PC-9 (cell line): ENCODE measurements at regions not wholly inside any gene's neighbourhood (a gene's known extent, or its start where the extent isn't known, plus 50 kb on each side); places are given as distances from the start of the nearest gene placed in this dataset.

Experiments used
- BruUV-seq: library from RNA; stranded (reverse); fragments of 400-500 nt; replicated peaks from 2 replicates; lab custom pipeline; 2021; lab: Mats Ljungman, UMichigan
- CTCF ChIA-PET: fragments of 300-600 bp; sonication (Branson Sonifier 250); formaldehyde crosslinking; loops from one replicate; lab custom pipeline; 2022; ENCODE audit warnings: antibody characterized with exemption; lab: Charles Lee
- POLR2A ChIA-PET: fragments of 300-600 bp; sonication (Branson Sonifier 250); formaldehyde crosslinking; loops from one replicate; lab custom pipeline; 2022; ENCODE audit warnings: antibody characterized with exemption; ENCODE audit not compliant: unreplicated experiment; lab: Charles Lee
- DNase-seq, 2 experiments: peaks; one replicate each; pipeline versions ENCODE4 v3.0.0 to v3.0.0-alpha.2; 2015 to 2022; ENCODE audit warnings: mixed read lengths in 1 of 2
- H2AFZ ChIP-seq: fragments of 200-600 bp; sonication (generic); 2 replicates; pipeline ENCODE4 v1.8.1; 2017; ENCODE audit warnings: antibody characterized with exemption
- H3F3A ChIP-seq: fragments of 200-600 bp; sonication (generic); 2 replicates; pipeline ENCODE4 v1.8.1; 2017; ENCODE audit warnings: antibody characterized with exemption, mild to moderate bottlenecking, low read depth; ENCODE audit not compliant: insufficient read depth
- H3K27ac ChIP-seq: fragments of 200-600 bp; sonication (generic); 2 replicates; pipeline ENCODE4 v1.6.1; 2016; ENCODE audit warnings: mixed run types
- H3K27me3 ChIP-seq: fragments of 200-600 bp; sonication (generic); 2 replicates; pipeline ENCODE4 v1.6.1; 2016; ENCODE audit warnings: low read depth, mixed run types; ENCODE audit not compliant: insufficient read depth
- H3K36me3 ChIP-seq: fragments of 200-600 bp; sonication (generic); 2 replicates; pipeline ENCODE4 v1.6.1; 2016; ENCODE audit warnings: low read depth, mixed run types
- H3K4me1 ChIP-seq: fragments of 200-600 bp; sonication (generic); replicated peaks from 2 replicates; pipeline ENCODE4 v1.6.1; 2016; ENCODE audit warnings: mixed run types; ENCODE audit not compliant: insufficient read depth
- H3K4me2 ChIP-seq: fragments of 200-600 bp; sonication (generic); 2 replicates; pipeline ENCODE4 v1.6.1; 2017; ENCODE audit warnings: mixed run types
- H3K4me3 ChIP-seq: fragments of 200-600 bp; sonication (generic); 2 replicates; pipeline ENCODE4 v1.6.1; 2016; ENCODE audit warnings: mixed run types
- H3K79me2 ChIP-seq: fragments of 200-600 bp; sonication (generic); 2 replicates; pipeline ENCODE4 v1.6.1; 2017; ENCODE audit warnings: low read depth, mixed run types
- H3K9me2 ChIP-seq: fragments of 200-600 bp; sonication (generic); 2 replicates; pipeline ENCODE4 v1.8.1; 2017; ENCODE audit warnings: mild to moderate bottlenecking; ENCODE audit not compliant: insufficient read depth
- H3K9me3 ChIP-seq: fragments of 200-600 bp; sonication (generic); 2 replicates; pipeline ENCODE4 v1.8.1; 2016; ENCODE audit warnings: low read depth; ENCODE audit not compliant: insufficient read depth
- H4K20me1 ChIP-seq: fragments of 200-600 bp; sonication (generic); 2 replicates; pipeline ENCODE4 v1.8.1; 2017; ENCODE audit not compliant: insufficient read depth
- EZH2 ChIP-seq: fragments of 200-600 bp; sonication (generic); IDR thresholded peaks from 2 replicates; pipeline ENCODE4 v1.8.0; 2017; ENCODE audit warnings: antibody characterized with exemption, low read depth
- intact Hi-C: fragments of 100-400 bp; cut with micrococcal nuclease; formaldehyde crosslinking; loops from one replicate; pipeline ENCODE4 v1.10.0; 2022; ENCODE audit not compliant: unreplicated experiment
- TF ChIP-seq, protein P1 (sequence below): fragments of 200-600 bp; sonication (generic); conservative IDR thresholded peaks from 2 replicates; pipeline ENCODE4 v1.6.1; 2017; ENCODE audit warnings: mixed run types, antibody characterized with exemption, mild to moderate bottlenecking, moderate library complexity

DNA sequence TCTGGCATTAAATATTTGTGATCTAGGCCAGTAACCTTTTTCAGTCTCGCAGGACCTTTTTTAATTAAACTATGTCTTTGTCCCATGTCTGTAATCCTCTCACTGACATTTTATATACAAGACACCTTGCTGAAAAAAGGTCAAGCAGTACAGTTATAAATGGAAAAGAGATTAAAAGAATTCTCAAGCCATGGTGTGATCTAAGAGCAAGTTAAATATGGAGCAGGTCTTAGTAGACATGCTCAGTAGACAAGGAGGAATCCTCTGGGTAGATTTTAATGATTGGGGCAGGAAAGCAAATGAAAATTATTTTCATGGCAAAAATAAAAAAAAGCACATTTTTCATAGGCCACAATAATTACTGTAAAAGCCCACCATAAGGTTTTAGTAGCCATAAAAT is 203.5 kb downstream of the PPP1R3A start:
- Histone ChIP-seq H3K9me2 (no peaks in the 10 kb centered on the region), H3K36me3 (no peaks in the 10 kb centered on the region), H4K20me1 (no peaks in the 10 kb centered on the region), H3F3A (no peaks in the 10 kb centered on the region), H3K27me3 (no peaks in the 10 kb centered on the region), H3K79me2 (no peaks in the 10 kb centered on the region), H3K4me2 (no peak overlapping the region), H3K27ac (no peak overlapping the region), H2AFZ (no peak overlapping the region), H3K4me1 (no peaks in the 10 kb centered on the region), H3K9me3 (no peaks in the 10 kb centered on the region), H3K4me3 (no peak overlapping the region)
- intact Hi-C loops, result no loop called here
- ChIA-PET POLR2A (no interaction called here), CTCF (no interaction called here)
- DNase-seq, result no peak
- TF ChIP-seq, protein P1, sequence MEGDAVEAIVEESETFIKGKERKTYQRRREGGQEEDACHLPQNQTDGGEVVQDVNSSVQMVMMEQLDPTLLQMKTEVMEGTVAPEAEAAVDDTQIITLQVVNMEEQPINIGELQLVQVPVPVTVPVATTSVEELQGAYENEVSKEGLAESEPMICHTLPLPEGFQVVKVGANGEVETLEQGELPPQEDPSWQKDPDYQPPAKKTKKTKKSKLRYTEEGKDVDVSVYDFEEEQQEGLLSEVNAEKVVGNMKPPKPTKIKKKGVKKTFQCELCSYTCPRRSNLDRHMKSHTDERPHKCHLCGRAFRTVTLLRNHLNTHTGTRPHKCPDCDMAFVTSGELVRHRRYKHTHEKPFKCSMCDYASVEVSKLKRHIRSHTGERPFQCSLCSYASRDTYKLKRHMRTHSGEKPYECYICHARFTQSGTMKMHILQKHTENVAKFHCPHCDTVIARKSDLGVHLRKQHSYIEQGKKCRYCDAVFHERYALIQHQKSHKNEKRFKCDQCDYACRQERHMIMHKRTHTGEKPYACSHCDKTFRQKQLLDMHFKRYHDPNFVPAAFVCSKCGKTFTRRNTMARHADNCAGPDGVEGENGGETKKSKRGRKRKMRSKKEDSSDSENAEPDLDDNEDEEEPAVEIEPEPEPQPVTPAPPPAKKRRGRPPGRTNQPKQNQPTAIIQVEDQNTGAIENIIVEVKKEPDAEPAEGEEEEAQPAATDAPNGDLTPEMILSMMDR, result no peak
- no peak for TF ChIP-seq EZH2
- no TSS peak for BruUV-seq

DNA sequence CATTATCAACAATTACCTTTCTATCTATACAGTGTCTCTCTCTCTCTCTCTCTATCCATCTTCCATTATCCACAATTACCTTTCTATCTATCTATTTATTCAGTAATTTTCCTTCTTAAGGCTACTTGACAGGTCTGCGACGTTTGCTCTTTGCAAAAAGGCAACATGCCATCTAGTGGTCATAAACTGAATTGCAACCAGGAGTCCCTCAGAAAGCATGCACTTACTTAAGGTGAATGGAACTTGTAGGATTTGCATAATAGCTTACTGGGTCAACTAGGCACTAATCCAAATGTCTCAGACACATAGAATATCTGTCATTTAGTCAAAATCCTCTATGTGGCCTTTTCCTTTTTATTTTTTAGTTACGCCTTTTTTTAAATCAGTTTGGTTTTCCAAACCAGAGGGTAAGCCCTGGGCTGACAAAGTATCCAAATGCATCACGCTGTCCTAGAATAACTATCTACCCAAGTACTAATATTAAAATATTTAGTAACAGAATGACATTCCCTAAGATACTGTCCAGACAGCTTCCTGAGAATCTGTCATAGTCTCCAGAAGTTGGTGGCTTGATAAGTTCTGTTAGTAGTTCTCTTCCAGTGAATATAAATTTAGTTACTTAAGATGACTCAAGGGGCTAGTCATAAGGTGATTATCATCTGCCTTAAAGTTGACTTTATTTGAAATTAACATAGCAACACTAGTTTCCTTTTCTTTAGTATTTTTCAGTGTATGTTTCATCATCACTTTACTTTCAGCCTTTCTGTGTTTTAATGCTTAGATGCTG is 208.3 kb downstream of the PPP1R3A start:
- Histone ChIP-seq H3K4me3 (no peak overlapping the region), H2AFZ (no peak overlapping the region), H3K9me2 (no peaks in the 10 kb centered on the region), H3F3A (no peaks in the 10 kb centered on the region), H3K79me2 (no peaks in the 10 kb centered on the region), H3K4me2 (no peak overlapping the region), H4K20me1 (no peaks in the 10 kb centered on the region), H3K27ac (no peak overlapping the region), H3K4me1 (no peaks in the 10 kb centered on the region), H3K36me3 (no peaks in the 10 kb centered on the region), H3K9me3 (no peaks in the 10 kb centered on the region), H3K27me3 (no peaks in the 10 kb centered on the region)
- BruUV-seq, result no TSS peak
- peak; percentile 45 to 66 for DNase-seq
- TF ChIP-seq, protein P1, result peak; percentile 97
- no peak for TF ChIP-seq EZH2
- ChIA-PET POLR2A (no interaction called here), CTCF (interaction anchor here (1.3 kb wide), 1 partner anchor 285 kb away, joined by 3 read pairs; no protein-coding TSS in a partner anchor)
- intact Hi-C loops, result loop anchor here (5.0 kb wide), 1 partner anchor 1968 kb away; no protein-coding TSS in a partner anchor

DNA sequence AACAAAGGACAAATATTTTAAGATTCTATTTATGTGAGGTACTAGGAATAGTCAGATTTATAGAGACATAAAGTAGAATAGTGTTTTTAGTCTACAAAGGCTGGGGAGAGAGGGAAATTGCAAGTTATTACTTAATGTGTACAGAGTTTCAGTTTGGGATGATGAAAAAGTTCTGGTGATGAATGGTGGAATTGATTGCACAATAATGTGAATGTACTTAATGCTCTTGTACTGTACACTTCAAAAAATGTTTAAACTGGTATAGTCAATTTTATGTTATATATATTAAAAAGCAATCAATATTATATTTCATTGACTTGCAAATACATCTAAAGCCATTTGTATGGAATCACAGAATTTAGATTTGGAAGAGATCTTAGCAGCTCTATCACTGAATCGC is 213.4 kb downstream of the PPP1R3A start:
- Histone ChIP-seq H3K79me2 (no peaks in the 10 kb centered on the region), H3K27ac (no peak overlapping the region), H3F3A (no peaks in the 10 kb centered on the region), H2AFZ (no peak overlapping the region), H3K36me3 (no peaks in the 10 kb centered on the region), H3K4me1 (no peaks in the 10 kb centered on the region), H3K9me3 (no peaks in the 10 kb centered on the region), H3K4me2 (no peak overlapping the region), H3K27me3 (no peaks in the 10 kb centered on the region), H3K9me2 (no peaks in the 10 kb centered on the region), H4K20me1 (no peaks in the 10 kb centered on the region), H3K4me3 (no peak overlapping the region)
- no peak for DNase-seq
- BruUV-seq, result no TSS peak
- intact Hi-C loops, result no loop called here
- POLR2A ChIA-PET, result no interaction called here
- CTCF ChIA-PET, result no interaction called here
- TF ChIP-seq EZH2, result no peak
- TF ChIP-seq, protein P1, result no peak
